Mesenchymal stem cell (in vitro differentiated cells and primary cell): ENCODE measurements at regions not wholly inside any gene's neighbourhood (a gene's known extent, or its start where the extent isn't known, plus 50 kb on each side); places are given as distances from the start of the nearest gene placed in this dataset.

Experiments
- DNase-seq: peaks from one replicate; pipeline ENCODE4 v3.0.0-alpha.2; 2013
- H2AFZ ChIP-seq: one replicate; pipeline ENCODE4 v1.6.1; 2013; ENCODE audit warnings: low read depth, mild to moderate bottlenecking, control low read depth, inconsistent platforms, low read length, moderate library complexity
- H2AK5ac ChIP-seq: 2 replicates; pipeline ENCODE4 v1.6.1; 2013; ENCODE audit warnings: low read length, moderate library complexity, mild to moderate bottlenecking, inconsistent platforms; ENCODE audit not compliant: severe bottlenecking
- H2BK120ac ChIP-seq: one replicate; pipeline ENCODE4 v1.6.1; 2013; ENCODE audit warnings: low read depth, mild to moderate bottlenecking, inconsistent platforms, low read length, moderate library complexity
- H2BK12ac ChIP-seq, 2 experiments: one replicate each; pipeline ENCODE4 v1.6.1; 2013; ENCODE audit warnings: inconsistent platforms in 2 of 2, low read length in 2 of 2, mild to moderate bottlenecking in 2 of 2, moderate library complexity in 2 of 2, control low read depth in 1 of 2
- H2BK15ac ChIP-seq: one replicate; pipeline ENCODE4 v1.6.1; 2013; ENCODE audit warnings: mild to moderate bottlenecking, low read depth, inconsistent platforms; ENCODE audit not compliant: poor library complexity, severe bottlenecking
- H2BK5ac ChIP-seq: 2 replicates; pipeline ENCODE4 v1.6.1; 2013; ENCODE audit warnings: low read depth, mild to moderate bottlenecking, low read length, control low read depth, inconsistent platforms; ENCODE audit not compliant: poor library complexity, severe bottlenecking
- H3K14ac ChIP-seq, 2 experiments: one replicate each; pipeline ENCODE4 v1.6.1; 2013; ENCODE audit warnings: inconsistent platforms in 2 of 2, low read length in 2 of 2, control low read depth in 1 of 2, mild to moderate bottlenecking in 1 of 2, moderate library complexity in 1 of 2
- H3K18ac ChIP-seq, 2 experiments: one replicate each; pipeline ENCODE4 v1.6.1; 2013; ENCODE audit warnings: inconsistent platforms in 2 of 2, low read length in 2 of 2, control low read depth in 1 of 2, low read depth in 1 of 2, mild to moderate bottlenecking in 1 of 2
- H3K23ac ChIP-seq, 2 experiments: one replicate each; pipeline ENCODE4 v1.6.1; 2013; ENCODE audit warnings: inconsistent platforms in 2 of 2, low read length in 2 of 2, mild to moderate bottlenecking in 2 of 2, moderate library complexity in 2 of 2, control low read depth in 1 of 2
- H3K27ac ChIP-seq: 2 replicates; pipeline ENCODE4 v1.5.1; 2013; ENCODE audit warnings: mild to moderate bottlenecking, moderate library complexity, low read length, control low read depth, inconsistent platforms; ENCODE audit not compliant: poor library complexity, severe bottlenecking
- H3K27me3 ChIP-seq, 2 experiments: 2 replicates each; pipeline versions ENCODE4 v1.6.1 to v1.7.0; 2013; ENCODE audit warnings: low read length in 2 of 2, mild to moderate bottlenecking in 2 of 2, moderate library complexity in 2 of 2, control low read depth in 1 of 2, inconsistent platforms in 1 of 2; ENCODE audit not compliant: control insufficient read depth in 1 of 2, insufficient read depth in 1 of 2
- H3K36me3 ChIP-seq, 2 experiments: 2 replicates each; pipeline versions ENCODE4 v1.6.1 to v1.7.0; 2013; ENCODE audit warnings: low read length in 2 of 2, control low read depth in 1 of 2, inconsistent platforms in 1 of 2, low read depth in 1 of 2, mild to moderate bottlenecking in 1 of 2; ENCODE audit not compliant: insufficient read depth in 2 of 2, control insufficient read depth in 1 of 2
- H3K4ac ChIP-seq, 2 experiments: one replicate each; pipeline ENCODE4 v1.6.1; 2013; ENCODE audit warnings: inconsistent platforms in 2 of 2, low read length in 2 of 2, mild to moderate bottlenecking in 2 of 2, moderate library complexity in 2 of 2, control low read depth in 1 of 2, low read depth in 1 of 2
- H3K4me1 ChIP-seq: 2 replicates; pipeline ENCODE4 v1.6.1; 2013; ENCODE audit warnings: low read depth, low read length, control low read depth; ENCODE audit not compliant: control insufficient read depth, insufficient read depth
- H3K4me2 ChIP-seq: 2 replicates; pipeline ENCODE4 v1.6.1; 2013; ENCODE audit warnings: low read length, mild to moderate bottlenecking, inconsistent platforms; ENCODE audit not compliant: poor library complexity, severe bottlenecking
- H3K4me3 ChIP-seq, 2 experiments: 2 replicates each; pipeline versions ENCODE4 v1.5.1 to v1.7.0; 2013; ENCODE audit warnings: low read length in 2 of 2, mild to moderate bottlenecking in 2 of 2, control low read depth in 1 of 2, low read depth in 1 of 2; ENCODE audit not compliant: insufficient read depth in 1 of 2
- H3K79me1 ChIP-seq: replicated peaks from 2 replicates; pipeline ENCODE4 v1.6.1; 2013; ENCODE audit warnings: mild to moderate bottlenecking, control low read depth, low read length, inconsistent platforms; ENCODE audit not compliant: poor library complexity, severe bottlenecking
- H3K9ac ChIP-seq: 2 replicates; pipeline ENCODE4 v1.7.0; 2013; ENCODE audit warnings: mild to moderate bottlenecking, low read length, moderate library complexity
- H3K9me3 ChIP-seq: 2 replicates; pipeline ENCODE4 v1.7.0; 2013; ENCODE audit warnings: mild to moderate bottlenecking, low read length; ENCODE audit not compliant: control insufficient read depth
- H4K8ac ChIP-seq: one replicate; pipeline ENCODE4 v1.6.1; 2013; ENCODE audit warnings: inconsistent platforms, mild to moderate bottlenecking, low read length, moderate library complexity
- H4K91ac ChIP-seq: one replicate; pipeline ENCODE4 v1.6.1; 2013; ENCODE audit warnings: mild to moderate bottlenecking, low read length, inconsistent platforms
- WGBS: methylation state at CpG from one replicate; pipeline ENCODE4 v1.1.7; 2013; ENCODE audit warnings: mixed read lengths; 5-methylcytosine and 5-hydroxymethylcytosine counted together

GRCh38 chr5:89044674-89045200, 161.8 kb upstream of the MEF2C start:
- Histone ChIP-seq H2BK15ac (peak overlapping the region; percentile 99), H3K4me2 (no peak overlapping the region), H3K4me1 (no peaks in the 10 kb centered on the region), H3K27me3 (peaks cover 0 to 5% of the 10 kb centered on the region in 2 experiments), H2BK120ac (peak overlapping the region; percentile 34), H3K27ac (no peak overlapping the region), H2BK12ac (peak overlapping the region; percentile 2 to 54), H2AFZ (no peak overlapping the region), H3K36me3 (no peaks in the 10 kb centered on the region), H3K9me3 (peaks cover 6% of the 10 kb centered on the region), H4K8ac (peak overlapping the region; percentile 85), H2BK5ac (no peak overlapping the region), H3K4ac (no peak overlapping the region), H3K14ac (no peak overlapping the region), H2AK5ac (no peak overlapping the region), H3K18ac (peak overlapping the region in 1 of 2 experiments; percentile 54), H3K9ac (no peak overlapping the region), H3K23ac (no peak overlapping the region), H3K4me3 (no peak overlapping the region), H3K79me1 (no peaks in the 10 kb centered on the region), H4K91ac (peak overlapping the region; percentile 50)
- WGBS, result 98% methylated on average over 4 of the region's 5 CpGs
- DNase-seq, result no peak

GRCh38 chr5:89043676-89044075, 160.7 kb upstream of the MEF2C start:
- 0% methylated on average over 1 of the region's 1 CpG for WGBS
- H3K23ac ChIP-seq, result no peak overlapping the region
- no peak overlapping the region for H3K9ac ChIP-seq
- H3K4me3 ChIP-seq, result no peak overlapping the region
- no peak overlapping the region for H2BK120ac ChIP-seq
- no peak overlapping the region for H3K18ac ChIP-seq
- no peak overlapping the region for H3K14ac ChIP-seq
- H2AFZ ChIP-seq, result peak overlapping the region; percentile 39
- H3K9me3 ChIP-seq, result no peaks in the 10 kb centered on the region
- no peak overlapping the region for H4K91ac ChIP-seq
- no peak overlapping the region for H2BK5ac ChIP-seq
- no peak overlapping the region for H3K4me2 ChIP-seq
- no peak overlapping the region for H4K8ac ChIP-seq
- no peak overlapping the region for H2BK12ac ChIP-seq
- H3K4me1 ChIP-seq, result no peaks in the 10 kb centered on the region
- no peak overlapping the region for H2BK15ac ChIP-seq
- H3K79me1 ChIP-seq, result no peaks in the 10 kb centered on the region
- H3K27ac ChIP-seq, result no peak overlapping the region
- H2AK5ac ChIP-seq, result no peak overlapping the region
- no peak for DNase-seq
- H3K27me3 ChIP-seq, result peaks cover 0 to 5% of the 10 kb centered on the region in 2 experiments
- no peak overlapping the region for H3K4ac ChIP-seq
- H3K36me3 ChIP-seq, result no peaks in the 10 kb centered on the region

GRCh38 chr5:89042746-89043145, 159.8 kb upstream of the MEF2C start:
- Histone ChIP-seq H2BK120ac (peak overlapping the region; percentile 61), H3K23ac (no peak overlapping the region), H2BK12ac (peak overlapping the region in 1 of 2 experiments; percentile 66), H3K79me1 (no peaks in the 10 kb centered on the region), H2BK15ac (no peak overlapping the region), H3K9ac (no peak overlapping the region), H3K4me3 (no peak overlapping the region), H3K4me2 (no peak overlapping the region), H3K9me3 (no peaks in the 10 kb centered on the region), H3K4ac (no peak overlapping the region), H2AFZ (no peak overlapping the region), H3K18ac (peak overlapping the region; percentile 12 to 73), H2BK5ac (no peak overlapping the region), H4K8ac (peak overlapping the region; percentile 23), H3K27me3 (peaks cover 0 to 5% of the 10 kb centered on the region in 2 experiments), H2AK5ac (no peak overlapping the region), H3K27ac (no peak overlapping the region), H3K14ac (no peak overlapping the region), H4K91ac (no peak overlapping the region), H3K36me3 (no peaks in the 10 kb centered on the region), H3K4me1 (no peaks in the 10 kb centered on the region)
- no peak for DNase-seq
- 94% methylated on average over 2 of the region's 2 CpGs for WGBS

GRCh38 chr5:89041976-89042375, 159.0 kb upstream of the MEF2C start:
- H3K27ac ChIP-seq, result no peak overlapping the region
- H3K14ac ChIP-seq, result no peak overlapping the region
- H3K4me1 ChIP-seq, result no peaks in the 10 kb centered on the region
- peak overlapping the region; percentile 34 for H2BK120ac ChIP-seq
- no peaks in the 10 kb centered on the region for H3K79me1 ChIP-seq
- H3K27me3 ChIP-seq, result peaks cover 0 to 5% of the 10 kb centered on the region in 2 experiments
- H3K4ac ChIP-seq, result no peak overlapping the region
- no peak overlapping the region for H2BK15ac ChIP-seq
- H3K4me2 ChIP-seq, result no peak overlapping the region
- no peak overlapping the region for H3K4me3 ChIP-seq
- H2AFZ ChIP-seq, result no peak overlapping the region
- no peak for DNase-seq
- peak overlapping the region; percentile 49 for H4K8ac ChIP-seq
- H4K91ac ChIP-seq, result no peak overlapping the region
- H3K36me3 ChIP-seq, result no peaks in the 10 kb centered on the region
- WGBS, result no CpG with 5 or more reads among the region's 3 CpGs
- no peak overlapping the region for H3K9ac ChIP-seq
- H3K9me3 ChIP-seq, result no peaks in the 10 kb centered on the region
- H3K23ac ChIP-seq, result no peak overlapping the region
- H2AK5ac ChIP-seq, result no peak overlapping the region
- H2BK12ac ChIP-seq, result no peak overlapping the region
- H3K18ac ChIP-seq, result no peak overlapping the region
- H2BK5ac ChIP-seq, result no peak overlapping the region
